GM19023 (cell line): ENCODE measurements at regions not wholly inside any gene's neighbourhood (a gene's known extent, or its start where the extent isn't known, plus 50 kb on each side); places are given as distances from the start of the nearest gene placed in this dataset.
"Not testable (repeated sequence)": the region's sequence is repeated elsewhere in the genome, so short reads cannot be mapped to it uniquely, and the experiment has no call there.

Source experiments
- ATAC-seq: cut with Tn5 transposase; IDR thresholded peaks from one replicate; pipeline ENCODE4 v1.9.1; 2021; ENCODE audit warnings: mild to moderate bottlenecking, moderate library complexity; ENCODE audit not compliant: unreplicated experiment

- ATAC-seq, result no peak
Observed at GRCh38 chr16:16930309-16931000, 540.3 kb downstream of the XYLT1 start.

- no peak for ATAC-seq
Observed at GRCh38 chr16:16933861-16934260, 536.9 kb downstream of the XYLT1 start.

GRCh38 chr16:16934660-16935059 is 536.1 kb downstream of the XYLT1 start:
- ATAC-seq, result no peak

- not testable (repeated sequence) for ATAC-seq
Observed at GRCh38 chr16:16935909-16936308, 534.9 kb downstream of the XYLT1 start.

DNA sequence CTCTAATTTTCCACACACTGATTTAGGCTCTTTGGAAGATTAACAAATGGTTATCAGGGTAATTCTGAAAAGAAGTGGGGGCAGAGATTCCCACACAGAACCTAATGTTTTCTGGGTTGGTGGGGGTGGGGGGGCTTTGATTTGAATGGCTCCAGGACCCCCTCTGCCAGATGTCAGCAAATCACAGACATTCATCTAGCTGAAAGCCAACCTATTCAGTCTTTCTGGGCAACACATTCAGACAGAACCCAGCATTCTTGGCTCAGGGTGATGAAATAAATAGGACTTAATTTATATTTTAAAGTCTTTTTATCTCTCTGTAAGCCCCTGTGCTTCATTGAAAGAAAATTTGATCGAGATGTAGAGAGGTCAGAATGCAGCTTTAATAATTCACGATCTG is 533.2 kb downstream of the XYLT1 start:
- ATAC-seq, result no peak

- ATAC-seq, result no peak
Observed at GRCh38 chr16:16938009-16938408, 532.8 kb downstream of the XYLT1 start.

GRCh38 chr16:16938980-16939379 is 531.8 kb downstream of the XYLT1 start:
- no peak for ATAC-seq

DNA sequence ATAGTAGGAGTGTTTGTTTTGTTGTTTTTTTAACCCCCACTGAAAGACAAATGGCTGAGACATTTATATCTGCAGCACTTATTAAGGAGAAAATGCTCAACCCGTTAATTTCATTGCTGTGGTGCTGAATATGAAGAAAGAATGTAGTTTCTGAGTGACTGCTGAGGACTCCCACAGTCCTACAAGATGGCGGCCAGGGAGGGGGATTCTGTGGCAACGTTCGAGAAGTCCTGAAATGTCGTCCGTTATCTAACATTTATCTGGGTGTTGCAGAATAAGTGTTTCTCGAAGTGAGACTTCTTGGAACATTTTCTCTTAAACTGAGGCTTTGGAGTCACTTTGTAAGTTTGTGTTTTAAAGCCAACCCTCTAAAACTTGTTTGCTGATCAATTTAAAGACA is 530.4 kb downstream of the XYLT1 start:
- no peak for ATAC-seq

DNA sequence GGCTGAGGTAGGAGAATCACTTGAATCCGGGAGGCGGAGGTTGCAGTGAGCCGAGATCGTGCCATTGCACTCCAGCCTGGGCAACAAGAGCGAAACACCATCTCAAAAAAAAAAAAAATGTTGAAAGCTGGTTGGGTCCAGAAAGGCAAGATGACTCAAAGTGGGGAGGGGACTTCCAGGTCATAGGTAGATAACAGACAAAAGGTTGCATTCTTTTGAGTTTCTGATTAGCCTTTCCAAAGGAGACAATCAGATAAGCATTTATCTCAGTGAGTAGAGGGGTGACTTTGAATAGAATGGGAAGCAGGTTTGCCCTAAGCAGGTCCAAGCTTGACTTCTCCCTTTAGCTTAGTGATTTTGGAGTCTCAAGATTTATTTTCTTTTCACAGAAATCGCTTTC is 527.9 kb downstream of the XYLT1 start:
- not testable (repeated sequence) for ATAC-seq

- ATAC-seq, result no peak
Observed at GRCh38 chr16:16945207-16945606, 525.6 kb downstream of the XYLT1 start.

- ATAC-seq, result no peak
Observed at GRCh38 chr16:16956376-16956775, 514.4 kb downstream of the XYLT1 start.

DNA sequence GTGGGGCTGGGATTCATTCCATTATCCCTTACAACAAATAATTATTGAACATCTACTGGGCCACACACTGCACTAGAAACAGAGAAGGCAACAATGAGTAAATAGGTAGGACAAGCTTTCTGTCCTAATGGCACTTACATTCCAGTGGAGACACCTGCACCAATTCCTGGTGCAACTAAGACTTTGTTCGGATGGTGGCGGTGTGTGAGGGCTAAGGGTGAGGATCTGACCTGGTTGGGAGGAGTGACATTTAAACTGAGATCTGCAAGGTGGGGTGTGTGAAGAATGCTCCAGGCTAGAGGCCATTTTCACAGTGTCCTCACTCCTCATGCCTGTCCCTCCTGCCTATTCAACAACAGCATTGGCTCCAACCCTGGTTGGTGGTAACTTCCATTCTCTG is 510.0 kb downstream of the XYLT1 start:
- ATAC-seq, result no peak

- ATAC-seq, result no peak
Observed at GRCh38 chr16:16966439-16966838, 504.3 kb downstream of the XYLT1 start.

DNA sequence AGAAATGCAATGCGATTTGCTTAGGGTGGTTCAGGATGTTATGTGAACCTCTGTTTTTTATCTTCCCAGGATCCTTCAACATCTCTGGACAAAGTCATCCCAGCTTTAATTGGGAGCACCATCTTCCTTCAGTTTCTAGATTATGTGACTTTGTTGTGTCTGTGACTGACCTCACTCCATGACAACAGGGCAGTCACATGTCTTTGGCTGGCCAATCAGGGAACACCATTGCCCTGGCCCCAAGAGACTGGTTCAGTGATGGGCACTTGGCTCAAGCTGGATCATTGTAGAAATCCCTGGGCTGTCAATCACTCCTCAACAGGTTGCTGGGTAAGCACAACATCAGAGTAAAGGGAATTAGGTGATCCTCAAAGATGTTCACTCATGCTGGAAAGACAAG is 499.7 kb downstream of the XYLT1 start:
- ATAC-seq, result no peak

DNA sequence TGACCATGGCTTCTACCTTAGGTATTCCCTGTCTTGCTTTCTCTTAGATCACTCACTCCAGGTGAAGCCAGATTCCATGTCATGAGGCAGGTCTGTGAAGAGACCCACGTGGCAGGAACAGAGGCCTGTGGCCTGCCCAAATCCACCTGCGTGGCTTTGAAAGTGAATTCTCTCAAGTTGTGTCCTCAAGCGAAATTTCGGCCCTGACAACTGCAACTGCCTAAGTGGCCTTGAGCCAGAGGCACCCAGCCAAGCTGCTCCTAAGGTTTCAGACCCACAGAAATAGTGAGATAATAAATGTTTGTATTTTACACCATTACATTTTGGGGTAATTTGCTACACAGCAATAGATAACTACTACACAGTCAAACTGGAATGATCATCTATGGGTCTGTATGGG is 497.9 kb downstream of the XYLT1 start:
- no peak for ATAC-seq

DNA sequence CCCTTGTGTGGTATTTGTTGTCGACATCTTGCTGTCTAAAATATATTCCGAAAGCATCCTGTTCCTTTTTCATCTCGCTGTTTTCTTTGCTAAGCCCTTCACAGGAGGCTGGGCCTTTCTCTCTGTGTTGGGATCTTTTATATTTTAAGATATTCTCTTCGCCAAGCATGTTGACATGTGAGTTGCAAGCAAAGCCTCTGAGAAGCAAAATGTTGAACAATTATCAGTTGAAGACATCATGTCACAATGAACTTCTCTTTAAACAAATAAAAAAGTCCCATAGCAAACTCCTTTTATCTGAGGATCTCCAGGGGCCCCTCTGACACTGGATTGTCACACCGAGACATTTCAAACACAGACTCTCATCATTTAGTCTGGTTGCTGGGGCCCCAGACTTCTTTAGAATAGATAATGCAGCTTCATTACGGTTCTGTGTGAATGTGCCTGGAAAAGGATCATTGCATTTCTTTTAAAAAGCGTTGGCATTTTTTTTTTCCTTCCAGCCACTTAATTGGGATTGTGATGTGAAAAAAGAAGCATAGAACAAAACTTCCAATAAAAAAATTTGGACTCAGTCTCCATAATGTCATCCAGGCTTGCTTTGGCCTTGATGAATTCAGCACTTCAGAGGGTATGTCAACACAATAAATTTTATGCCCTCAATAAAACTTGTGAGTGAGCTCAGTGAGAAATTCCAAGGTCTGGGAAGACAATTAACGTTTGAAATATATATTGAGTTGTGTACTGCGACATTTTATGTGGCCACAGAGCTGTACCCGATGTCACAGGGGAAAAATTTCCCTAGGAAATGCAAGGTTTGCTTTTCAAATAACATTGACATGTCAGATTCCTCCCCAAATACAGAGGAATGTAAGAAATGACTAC is 496.8 kb downstream of the XYLT1 start:
- ATAC-seq, result no peak

DNA sequence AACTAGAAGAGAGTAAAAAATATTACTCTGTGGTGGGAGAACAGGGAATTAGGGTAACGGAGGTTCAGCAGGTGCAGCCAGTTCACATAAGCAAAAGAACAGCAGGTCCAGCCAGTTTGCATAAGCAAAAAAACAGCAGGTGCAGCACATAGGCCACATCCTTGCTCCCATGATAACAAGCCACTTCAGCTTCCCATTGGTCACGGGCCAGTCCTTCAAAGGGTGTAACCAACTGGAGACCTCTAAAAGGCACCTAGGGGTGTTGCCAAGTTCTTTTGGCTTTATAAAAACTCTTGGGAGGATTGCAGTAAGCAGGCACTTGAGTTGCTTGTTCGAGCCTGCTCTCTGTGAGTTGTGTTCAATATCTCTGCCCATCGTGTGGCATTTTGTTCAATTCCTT is 488.1 kb downstream of the XYLT1 start:
- no peak for ATAC-seq

- ATAC-seq, result no peak
Observed at GRCh38 chr16:16983582-16983981, 487.2 kb downstream of the XYLT1 start.

GRCh38 chr16:16984091-16984490 is 486.7 kb downstream of the XYLT1 start:
- not testable (repeated sequence) for ATAC-seq

DNA sequence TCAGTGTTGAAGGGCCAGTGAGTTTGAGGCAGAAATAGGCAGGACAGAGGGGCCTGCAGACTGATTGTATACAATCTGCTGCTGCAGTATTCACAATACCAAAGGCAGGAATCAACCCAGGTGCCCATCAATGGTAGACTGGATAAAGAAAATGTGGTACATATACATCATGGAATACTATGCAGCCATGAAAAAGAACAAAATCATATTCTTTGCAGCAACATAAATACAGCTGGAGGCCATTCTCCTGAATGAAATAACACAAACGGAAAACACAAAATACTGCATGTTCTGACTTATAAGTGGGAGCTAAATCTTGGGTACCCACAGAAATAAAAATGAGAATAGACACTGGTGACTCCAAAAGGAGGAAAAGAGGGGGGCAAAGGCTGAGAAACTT is 485.1 kb downstream of the XYLT1 start:
- no peak for ATAC-seq

DNA sequence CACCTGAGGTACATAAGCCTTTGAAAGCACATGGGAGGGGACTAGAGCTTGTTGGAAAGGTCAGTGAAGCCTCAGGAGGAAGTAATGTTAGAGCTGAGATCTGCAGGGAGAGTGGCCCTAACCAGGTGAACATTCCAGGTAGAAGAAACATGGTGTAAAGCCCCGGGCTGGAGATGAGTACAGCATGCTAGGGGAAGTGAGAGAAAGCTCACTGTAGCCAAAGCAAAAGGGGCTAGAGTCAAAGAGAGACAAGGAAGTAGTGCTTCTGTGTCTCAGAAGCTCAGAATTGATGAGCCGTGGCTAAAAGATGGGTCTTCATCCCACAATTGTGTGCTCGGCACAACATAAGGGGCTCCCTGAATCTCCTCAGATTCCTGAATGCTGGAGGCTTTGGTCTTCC is 481.8 kb downstream of the XYLT1 start:
- ATAC-seq, result no peak

DNA sequence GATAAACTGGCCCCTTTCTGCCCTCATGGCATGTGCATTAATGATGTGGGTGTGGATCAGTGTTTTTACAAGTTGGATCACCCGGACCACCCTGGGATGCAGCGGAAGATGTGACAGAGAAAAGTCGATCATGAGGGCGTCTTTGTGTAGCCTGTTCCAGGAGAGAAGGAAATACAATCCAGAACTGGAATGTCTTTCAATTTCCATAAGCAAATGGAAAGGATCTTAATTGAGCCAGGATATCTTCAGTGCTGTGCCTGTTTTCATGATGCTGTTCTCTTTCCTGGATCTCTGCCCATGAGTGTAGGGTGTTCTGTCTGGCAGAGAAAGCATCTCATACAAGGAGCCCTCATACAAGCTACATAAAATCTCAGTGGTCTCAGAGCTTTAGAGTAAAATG is 481.4 kb downstream of the XYLT1 start:
- no peak for ATAC-seq
